Cardiac muscle cell (in vitro differentiated cells and primary cell): ENCODE measurements at regions not wholly inside any gene's neighbourhood (a gene's known extent, or its start where the extent isn't known, plus 50 kb on each side); places are given as distances from the start of the nearest gene placed in this dataset.

Source experiments
- DNase-seq, 2 donors: peaks; one replicate each; pipeline versions ENCODE4 v3.0.0 to v3.0.0-alpha.2; 2010 to 2017; ENCODE audit warnings: low read depth in 1 of 2, low spot score in 1 of 2
- H3K27ac ChIP-seq: fragments of 200-600 bp; sonication (generic); 2 replicates; pipeline ENCODE4 v1.5.1; 2016
- H3K27me3 ChIP-seq: fragments of 200-600 bp; sonication (generic); 2 replicates; pipeline ENCODE4 v1.6.0; 2016; ENCODE audit warnings: control low read depth
- H3K36me3 ChIP-seq: fragments of 200-600 bp; sonication (generic); 2 replicates; pipeline ENCODE4 v1.5.1; 2016; ENCODE audit warnings: control low read depth
- H3K4me1 ChIP-seq: fragments of 200-600 bp; sonication (generic); 2 replicates; pipeline ENCODE4 v1.8.1; 2017; ENCODE audit warnings: low read depth, mild to moderate bottlenecking, mixed run types
- H3K4me3 ChIP-seq: fragments of 200-600 bp; sonication (generic); 2 replicates; pipeline ENCODE4 v1.5.1; 2016; ENCODE audit warnings: mild to moderate bottlenecking
- H3K9me3 ChIP-seq: fragments of 200-600 bp; sonication (generic); 2 replicates; pipeline ENCODE4 v1.5.1; 2017; ENCODE audit warnings: low read depth, mild to moderate bottlenecking, control low read depth
- CTCF ChIP-seq: IDR thresholded peaks from 2 replicates; pipeline ENCODE4 v1.5.1; 2012; ENCODE audit warnings: low read depth, mild to moderate bottlenecking, low read length

- TF ChIP-seq CTCF, result no peak
- no peak for DNase-seq
- Histone ChIP-seq H3K36me3 (no peaks in the 10 kb centered on the region), H3K27ac (no peak overlapping the region), H3K27me3 (no peaks in the 10 kb centered on the region), H3K4me3 (no peak overlapping the region), H3K4me1 (no peaks in the 10 kb centered on the region), H3K9me3 (no peaks in the 10 kb centered on the region)
Observed at GRCh38 chr9:79776581-79776980, 204.8 kb downstream of the TLE4 start.
